ENCODE measurements at regions not wholly inside any gene's neighbourhood (a gene's known extent, or its start where the extent isn't known, plus 50 kb on each side); places are given as distances from the start of the nearest gene placed in this dataset.

DNA sequence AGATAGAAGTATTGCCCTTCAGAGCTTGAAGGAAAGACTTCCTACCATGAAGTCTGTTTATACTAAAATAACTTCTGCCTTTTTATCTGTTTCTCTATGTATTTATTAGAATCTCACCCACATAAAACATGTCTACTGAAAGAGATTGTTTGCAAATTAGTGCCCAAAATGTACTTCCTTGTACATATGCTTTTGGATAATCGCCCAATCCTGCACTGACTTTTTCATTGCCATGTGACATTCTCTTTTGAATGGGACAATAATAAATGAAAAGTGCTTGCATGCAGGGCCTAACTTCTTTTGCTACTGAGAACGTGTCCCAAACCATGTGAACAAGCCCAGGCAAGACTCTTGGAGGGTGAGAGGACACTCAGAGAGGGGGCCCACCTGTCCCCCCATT lies 711.6 kb upstream of the ADAMTS5 start:
- no peak overlapping the region for H3K27ac ChIP-seq
- H3K4me3 ChIP-seq, result no peak overlapping the region
- no peak overlapping the region for H2AFZ ChIP-seq
- no peaks in the 10 kb centered on the region for H3K9me2 ChIP-seq (replicated peaks; ENCODE audit: insufficient read depth)
- H3K36me3 ChIP-seq (replicated peaks; ENCODE audit: insufficient read depth, low read depth), result no peaks in the 10 kb centered on the region
- H4K20me1 ChIP-seq (ENCODE audit: insufficient read depth, poor library complexity, severe bottlenecking), result no peaks in the 10 kb centered on the region
- no peaks in the 10 kb centered on the region for H3K9me3 ChIP-seq (ENCODE audit: low read depth)
- H3K4me2 ChIP-seq, result no peak overlapping the region
- no peaks in the 10 kb centered on the region for H3K79me2 ChIP-seq
- H3K4me1 ChIP-seq (ENCODE audit: insufficient read depth), result no peaks in the 10 kb centered on the region
- WGBS (ENCODE audit: low lambda C conversion rate, missing lambda C conversion rate), result 78% methylated on average over 2 of the region's 2 CpGs
- no peak for DNase-seq (ENCODE audit: low spot score)
- no peak for TF ChIP-seq EZH2phosphoT487 (IDR thresholded peaks at IDR 0.05; ENCODE audit: low read depth, severe bottlenecking, unreplicated experiment)
- TF ChIP-seq, protein P1, sequence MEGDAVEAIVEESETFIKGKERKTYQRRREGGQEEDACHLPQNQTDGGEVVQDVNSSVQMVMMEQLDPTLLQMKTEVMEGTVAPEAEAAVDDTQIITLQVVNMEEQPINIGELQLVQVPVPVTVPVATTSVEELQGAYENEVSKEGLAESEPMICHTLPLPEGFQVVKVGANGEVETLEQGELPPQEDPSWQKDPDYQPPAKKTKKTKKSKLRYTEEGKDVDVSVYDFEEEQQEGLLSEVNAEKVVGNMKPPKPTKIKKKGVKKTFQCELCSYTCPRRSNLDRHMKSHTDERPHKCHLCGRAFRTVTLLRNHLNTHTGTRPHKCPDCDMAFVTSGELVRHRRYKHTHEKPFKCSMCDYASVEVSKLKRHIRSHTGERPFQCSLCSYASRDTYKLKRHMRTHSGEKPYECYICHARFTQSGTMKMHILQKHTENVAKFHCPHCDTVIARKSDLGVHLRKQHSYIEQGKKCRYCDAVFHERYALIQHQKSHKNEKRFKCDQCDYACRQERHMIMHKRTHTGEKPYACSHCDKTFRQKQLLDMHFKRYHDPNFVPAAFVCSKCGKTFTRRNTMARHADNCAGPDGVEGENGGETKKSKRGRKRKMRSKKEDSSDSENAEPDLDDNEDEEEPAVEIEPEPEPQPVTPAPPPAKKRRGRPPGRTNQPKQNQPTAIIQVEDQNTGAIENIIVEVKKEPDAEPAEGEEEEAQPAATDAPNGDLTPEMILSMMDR (IDR thresholded peaks at IDR 0.05; ENCODE audit: poor library complexity), result no peak
- no peak for TF ChIP-seq EZH2 (IDR thresholded peaks at IDR 0.05; ENCODE audit: borderline replicate concordance)
- H3K27me3 ChIP-seq, result no peaks in the 10 kb centered on the region

DNA sequence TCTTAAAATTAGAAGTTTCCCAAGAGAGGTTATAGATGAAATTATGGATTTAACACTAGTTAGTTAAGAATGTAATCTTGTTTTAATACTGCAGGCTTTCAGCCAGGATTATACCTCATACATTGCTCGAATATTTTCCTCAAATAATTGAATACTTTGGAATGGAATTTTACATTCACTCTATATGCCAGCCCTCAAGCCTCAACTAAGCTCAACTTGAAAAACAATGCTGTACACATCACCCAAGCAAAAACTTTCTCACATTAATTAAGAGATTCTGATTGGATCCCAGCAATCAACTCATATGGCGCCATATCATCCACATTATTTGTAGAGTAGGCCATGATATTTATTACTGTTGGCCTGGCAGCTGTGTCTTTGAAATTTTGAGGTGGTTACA lies 710.7 kb upstream of the ADAMTS5 start:
- H3K4me1 ChIP-seq (ENCODE audit: insufficient read depth), result no peaks in the 10 kb centered on the region
- no peaks in the 10 kb centered on the region for H4K20me1 ChIP-seq (ENCODE audit: insufficient read depth, poor library complexity, severe bottlenecking)
- WGBS (ENCODE audit: low lambda C conversion rate, missing lambda C conversion rate), result 58% methylated on average over 2 of the region's 2 CpGs
- H3K4me3 ChIP-seq, result no peak overlapping the region
- no peak overlapping the region for H2AFZ ChIP-seq
- no peak for TF ChIP-seq EZH2phosphoT487 (IDR thresholded peaks at IDR 0.05; ENCODE audit: low read depth, severe bottlenecking, unreplicated experiment)
- TF ChIP-seq EZH2 (IDR thresholded peaks at IDR 0.05; ENCODE audit: borderline replicate concordance), result no peak
- TF ChIP-seq, protein P1 (IDR thresholded peaks at IDR 0.05; ENCODE audit: poor library complexity), result no peak
- H3K9me2 ChIP-seq (replicated peaks; ENCODE audit: insufficient read depth), result no peaks in the 10 kb centered on the region
- H3K4me2 ChIP-seq, result no peak overlapping the region
- no peaks in the 10 kb centered on the region for H3K27me3 ChIP-seq
- H3K36me3 ChIP-seq (replicated peaks; ENCODE audit: insufficient read depth, low read depth), result no peaks in the 10 kb centered on the region
- DNase-seq (ENCODE audit: low spot score), result no peak
- H3K79me2 ChIP-seq, result no peaks in the 10 kb centered on the region
- no peaks in the 10 kb centered on the region for H3K9me3 ChIP-seq (ENCODE audit: low read depth)
- no peak overlapping the region for H3K27ac ChIP-seq

DNA sequence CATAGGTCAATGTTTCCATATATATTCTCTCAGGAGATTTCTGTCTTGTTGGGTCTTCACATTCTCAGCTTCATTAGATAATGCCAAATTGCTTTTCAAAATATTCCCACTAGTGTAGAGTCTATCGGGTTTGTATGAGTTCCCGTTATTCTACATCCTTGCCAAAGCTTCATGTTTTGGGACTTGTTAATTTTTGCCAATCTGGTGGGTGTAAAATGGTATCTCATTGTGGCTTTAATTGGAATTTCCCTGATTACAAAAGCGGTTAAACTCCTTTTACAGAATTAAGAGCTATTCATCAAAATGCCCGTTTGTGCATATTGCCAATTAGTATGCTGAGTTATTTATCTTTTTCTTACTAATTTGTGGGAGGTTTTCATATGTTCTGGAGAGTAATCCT lies 708.4 kb upstream of the ADAMTS5 start:
- no peaks in the 10 kb centered on the region for H3K9me2 ChIP-seq (replicated peaks; ENCODE audit: insufficient read depth)
- no peak overlapping the region for H3K27ac ChIP-seq
- H4K20me1 ChIP-seq (ENCODE audit: insufficient read depth, poor library complexity, severe bottlenecking), result no peaks in the 10 kb centered on the region
- no peaks in the 10 kb centered on the region for H3K79me2 ChIP-seq
- DNase-seq (ENCODE audit: low spot score), result no peak
- no peak overlapping the region for H3K4me2 ChIP-seq
- TF ChIP-seq, protein P1 (IDR thresholded peaks at IDR 0.05; ENCODE audit: poor library complexity), result no peak
- no peak for TF ChIP-seq EZH2phosphoT487 (IDR thresholded peaks at IDR 0.05; ENCODE audit: low read depth, severe bottlenecking, unreplicated experiment)
- TF ChIP-seq EZH2 (IDR thresholded peaks at IDR 0.05; ENCODE audit: borderline replicate concordance), result no peak
- no peaks in the 10 kb centered on the region for H3K4me1 ChIP-seq (ENCODE audit: insufficient read depth)
- H3K4me3 ChIP-seq, result no peak overlapping the region
- 94% methylated on average over 4 of the region's 4 CpGs for WGBS (ENCODE audit: low lambda C conversion rate, missing lambda C conversion rate)
- no peaks in the 10 kb centered on the region for H3K27me3 ChIP-seq
- H3K9me3 ChIP-seq (ENCODE audit: low read depth), result no peaks in the 10 kb centered on the region
- H2AFZ ChIP-seq, result no peak overlapping the region
- no peaks in the 10 kb centered on the region for H3K36me3 ChIP-seq (replicated peaks; ENCODE audit: insufficient read depth, low read depth)
